Neural cell (in vitro differentiated cells): ENCODE measurements at regions not wholly inside any gene's neighbourhood (a gene's known extent, or its start where the extent isn't known, plus 50 kb on each side); places are given as distances from the start of the nearest gene placed in this dataset.

Source experiments
- CTCF ChIP-seq: fragments of 450-650 bp; IDR thresholded peaks from 2 replicates; pipeline ENCODE4 v1.5.1; 2014; ENCODE audit warnings: antibody characterized with exemption, mild to moderate bottlenecking, moderate library complexity; ENCODE audit not compliant: poor library complexity, severe bottlenecking
- EP300 ChIP-seq: fragments of 450-650 bp; conservative IDR thresholded peaks from 2 replicates; pipeline ENCODE4 v1.6.1; 2014; ENCODE audit warnings: antibody characterized with exemption, mild to moderate bottlenecking, moderate library complexity; ENCODE audit not compliant: poor library complexity, severe bottlenecking
- MXI1 ChIP-seq: fragments of 450-650 bp; conservative IDR thresholded peaks from 2 replicates; pipeline ENCODE4 v1.6.1; 2014; ENCODE audit warnings: antibody characterized with exemption, mild to moderate bottlenecking; ENCODE audit not compliant: poor library complexity, severe bottlenecking
- POLR2AphosphoS5 ChIP-seq: IDR thresholded peaks from 2 replicates; pipeline ENCODE4 v1.6.1; 2012
- RAD21 ChIP-seq: fragments of 450-650 bp; conservative IDR thresholded peaks from 2 replicates; pipeline ENCODE4 v1.6.1; 2014; ENCODE audit warnings: antibody characterized with exemption, mild to moderate bottlenecking, moderate library complexity

GRCh38 chr17:21595086-21595485 lies 97.2 kb upstream of the KCNJ18 start:
- TF ChIP-seq CTCF: no peak
- TF ChIP-seq POLR2AphosphoS5: no peak
- TF ChIP-seq EP300: no peak
- TF ChIP-seq MXI1: no peak
- TF ChIP-seq RAD21: no peak
